Left hindlimb (tissue), 1 donor: ENCODE measurements at regions not wholly inside any gene's neighbourhood (a gene's known extent, or its start where the extent isn't known, plus 50 kb on each side); places are given as distances from the start of the nearest gene placed in this dataset.
"Not testable (repeated sequence)": the region's sequence is repeated elsewhere in the genome, so short reads cannot be mapped to it uniquely, and the experiment has no call there.

Experiments
- DNase-seq: peaks from one replicate; pipeline ENCODE4 v3.0.0-alpha.2; 2018

DNA sequence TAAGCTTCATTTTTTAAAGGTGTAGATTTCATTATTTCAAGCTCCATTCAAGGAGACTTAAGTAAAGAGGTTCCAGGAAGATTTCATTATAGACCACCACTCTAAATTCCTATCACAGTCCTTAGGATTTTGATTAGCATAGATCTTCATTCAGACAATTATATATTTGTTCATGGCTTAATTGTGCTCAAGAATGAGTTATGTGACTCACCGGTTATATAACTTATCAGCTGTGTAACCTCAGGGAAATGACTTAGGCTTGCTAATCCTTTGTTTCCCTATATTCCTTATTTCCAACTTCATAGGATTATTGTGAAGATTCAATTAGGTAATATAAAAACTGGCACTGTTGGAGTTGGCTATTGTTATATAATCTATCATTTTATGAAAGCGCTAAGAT, 632.8 kb upstream of the SPRY2 start:
- no peak for DNase-seq

DNA sequence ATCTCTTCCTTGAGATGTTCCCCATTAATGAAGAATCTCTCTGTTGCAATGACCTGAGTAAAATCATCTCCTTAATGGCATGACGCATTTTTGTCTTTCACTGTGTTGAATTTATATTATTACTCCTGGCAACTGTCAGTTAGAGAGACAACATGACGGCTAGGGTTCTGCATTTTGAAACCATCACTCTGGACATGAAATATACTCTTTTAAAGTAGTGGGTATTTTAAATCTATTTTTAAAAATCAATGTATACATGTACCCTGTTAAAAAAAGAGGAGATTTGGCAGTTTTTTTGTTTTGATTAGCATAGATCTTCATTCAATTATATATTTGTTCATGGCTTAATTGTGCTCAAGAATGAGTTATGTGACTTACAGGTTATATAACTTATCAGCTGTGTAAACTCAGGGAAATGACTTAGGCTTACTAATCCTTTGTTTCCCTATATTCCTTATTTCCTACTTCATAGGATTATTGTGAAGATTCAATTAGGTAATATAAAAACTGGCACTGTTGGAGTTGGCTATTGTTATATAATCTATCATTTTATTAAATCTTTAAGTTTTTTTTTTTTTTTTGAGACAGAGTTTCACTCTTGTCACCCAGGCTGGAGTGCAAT, 632.0 kb upstream of the SPRY2 start:
- no peak for DNase-seq

GRCh38 chr13:80965097-80965496, 624.2 kb upstream of the SPRY2 start:
- no peak for DNase-seq

- no peak for DNase-seq
Measured at GRCh38 chr13:80962855-80963254, 621.9 kb upstream of the SPRY2 start.

GRCh38 chr13:80962173-80962572, 621.2 kb upstream of the SPRY2 start:
- DNase-seq = no peak

GRCh38 chr13:80957019-80957655, 616.2 kb upstream of the SPRY2 start:
- DNase-seq = no peak

GRCh38 chr13:80955501-80955900, 614.6 kb upstream of the SPRY2 start:
- no peak for DNase-seq

DNA sequence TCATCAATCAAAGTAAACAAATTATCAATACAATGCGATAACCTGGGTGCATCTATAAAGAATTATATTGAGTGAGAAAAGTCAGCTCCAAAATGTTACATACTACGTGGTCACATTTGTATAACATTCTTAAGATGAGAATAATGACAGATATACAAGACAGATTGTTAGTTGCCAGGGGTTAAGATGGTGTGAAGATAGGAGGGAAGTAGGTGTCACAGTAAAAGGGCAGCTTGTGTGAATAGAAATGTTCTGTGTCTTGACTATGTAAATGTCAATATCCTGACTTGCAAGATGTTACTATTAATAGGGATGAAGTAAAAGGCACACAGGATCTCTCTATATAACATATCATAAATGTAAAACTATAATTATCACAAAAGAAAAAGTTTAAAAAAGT, 611.2 kb upstream of the SPRY2 start:
- DNase-seq = no peak

- DNase-seq = no peak
Measured at GRCh38 chr13:80946008-80946802, 605.3 kb upstream of the SPRY2 start.

- peak; percentile 28 for DNase-seq
Measured at GRCh38 chr13:80945328-80945727, 604.4 kb upstream of the SPRY2 start.

DNA sequence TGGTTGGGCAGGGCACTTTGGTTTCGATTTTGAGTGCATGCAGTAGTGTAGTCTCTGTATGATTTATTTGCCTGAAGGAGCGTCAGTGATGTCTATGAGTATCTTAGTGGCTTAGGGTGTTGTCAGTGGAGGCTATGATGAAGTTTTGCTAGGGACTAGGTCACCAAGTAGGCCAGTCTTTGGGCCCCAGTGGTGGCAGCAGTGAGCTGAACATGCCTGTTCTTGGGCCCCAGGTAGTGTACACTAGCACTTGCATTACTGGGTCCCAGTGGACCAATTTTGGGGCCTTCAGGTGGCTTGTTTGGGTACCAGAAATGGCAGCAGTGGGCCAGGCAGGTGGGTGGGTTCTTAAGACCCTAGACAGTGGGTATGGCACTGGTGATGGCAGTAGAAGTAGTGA, 598.7 kb upstream of the SPRY2 start:
- no peak for DNase-seq

- DNase-seq = no peak
Measured at GRCh38 chr13:80931766-80932165, 590.8 kb upstream of the SPRY2 start.

GRCh38 chr13:80931118-80931517, 590.2 kb upstream of the SPRY2 start:
- DNase-seq = no peak

- no peak for DNase-seq
Measured at GRCh38 chr13:80928241-80928640, 587.3 kb upstream of the SPRY2 start.

DNA sequence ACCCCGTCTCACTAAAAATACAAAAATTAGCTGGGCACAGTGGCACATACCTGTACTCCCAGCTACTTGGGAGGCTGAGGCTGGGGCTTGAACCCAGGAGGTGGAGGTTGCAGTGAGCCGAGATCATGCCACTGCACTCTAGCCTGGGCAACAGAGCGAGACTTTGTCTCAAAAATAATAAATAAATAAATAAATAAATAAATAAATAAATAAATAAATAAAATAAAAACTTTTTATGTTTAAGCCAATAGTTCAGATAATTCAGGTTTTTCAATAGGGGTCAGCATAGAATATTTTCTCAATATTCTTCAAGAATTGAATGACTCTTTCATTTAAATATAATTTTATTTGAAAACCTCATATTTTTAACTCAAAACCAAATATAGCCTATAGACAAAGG, 585.1 kb upstream of the SPRY2 start:
- DNase-seq = not testable (repeated sequence)

GRCh38 chr13:80924596-80924995, 583.7 kb upstream of the SPRY2 start:
- no peak for DNase-seq

GRCh38 chr13:80923907-80924306, 583.0 kb upstream of the SPRY2 start:
- no peak for DNase-seq

DNA sequence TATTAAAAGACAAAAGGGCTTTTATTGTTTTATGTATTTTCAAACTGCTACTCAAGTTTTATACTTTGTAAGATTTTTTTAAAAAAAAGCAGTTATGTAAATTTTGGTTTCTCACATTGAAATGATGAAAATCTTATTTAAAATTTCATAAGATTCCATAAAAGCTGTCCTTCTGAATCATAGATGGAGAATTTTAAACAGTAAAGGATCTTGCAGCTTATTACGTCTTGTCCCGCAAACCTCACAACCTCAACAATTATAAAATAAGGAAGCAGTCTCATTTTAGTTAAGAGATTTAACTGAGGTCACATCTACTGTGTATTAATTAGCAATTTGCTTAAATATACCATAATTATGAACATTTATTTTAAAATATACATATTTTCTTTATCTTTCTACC, 581.0 kb upstream of the SPRY2 start:
- no peak for DNase-seq

DNA sequence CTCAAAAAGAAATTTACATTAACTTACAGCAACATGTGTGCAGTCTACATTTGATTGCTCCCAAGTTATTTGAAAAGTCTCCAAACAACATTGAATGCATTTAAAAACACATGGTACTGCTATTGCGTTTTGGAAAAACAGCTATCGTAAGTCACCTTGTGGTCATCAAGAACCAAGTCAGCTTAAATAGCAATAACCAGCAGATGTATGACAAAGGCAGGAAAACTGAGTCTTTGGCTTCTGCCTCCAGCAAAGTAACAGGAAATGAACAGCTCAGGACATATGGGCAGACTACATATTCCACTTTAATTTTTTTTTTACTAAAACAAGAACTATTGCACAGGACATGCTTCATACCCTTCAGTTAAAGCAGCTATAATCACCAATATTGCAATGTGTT, 580.6 kb upstream of the SPRY2 start:
- DNase-seq = no peak

- no peak for DNase-seq
Measured at GRCh38 chr13:80906860-80907259, 565.9 kb upstream of the SPRY2 start.

DNA sequence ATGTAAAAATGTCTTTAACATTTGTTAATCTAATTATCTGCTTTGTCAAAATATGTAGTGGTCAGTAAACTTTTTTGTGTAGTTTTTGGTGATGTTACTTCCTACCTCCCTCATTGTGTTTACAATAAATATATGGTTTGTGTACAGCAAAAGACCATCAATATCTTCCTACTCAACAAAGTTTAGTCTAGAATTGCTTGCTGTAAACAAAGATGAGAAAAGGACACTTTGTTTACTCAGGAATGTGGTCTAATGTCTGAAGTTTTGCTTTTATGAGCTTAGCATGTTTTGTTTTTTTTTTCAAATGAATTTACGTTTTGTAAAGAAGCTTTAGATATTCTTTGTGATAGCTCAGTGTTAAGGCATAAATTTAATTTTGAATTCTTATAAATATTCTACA, 563.5 kb upstream of the SPRY2 start:
- DNase-seq = no peak

- DNase-seq = no peak
Measured at GRCh38 chr13:80903911-80904310, 563.0 kb upstream of the SPRY2 start.

DNA sequence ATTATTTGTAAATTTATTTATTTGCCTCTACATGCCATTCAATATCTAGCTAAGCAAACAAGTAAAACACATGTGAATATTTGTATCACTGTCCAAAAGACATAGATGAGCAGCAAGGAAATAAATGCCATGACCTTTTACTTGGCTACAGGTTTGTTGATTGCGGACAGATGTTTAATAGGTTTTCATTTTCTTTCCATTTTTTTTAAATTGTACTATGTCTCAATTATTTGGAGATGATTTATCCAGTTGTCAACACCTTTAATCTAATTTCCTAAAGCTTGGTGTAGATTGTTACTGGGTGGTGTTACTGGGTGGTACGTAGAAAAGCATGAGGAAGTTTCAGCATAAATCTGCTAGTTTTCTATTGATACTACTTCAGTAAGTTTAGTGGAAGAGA, 560.6 kb upstream of the SPRY2 start:
- DNase-seq = no peak

DNA sequence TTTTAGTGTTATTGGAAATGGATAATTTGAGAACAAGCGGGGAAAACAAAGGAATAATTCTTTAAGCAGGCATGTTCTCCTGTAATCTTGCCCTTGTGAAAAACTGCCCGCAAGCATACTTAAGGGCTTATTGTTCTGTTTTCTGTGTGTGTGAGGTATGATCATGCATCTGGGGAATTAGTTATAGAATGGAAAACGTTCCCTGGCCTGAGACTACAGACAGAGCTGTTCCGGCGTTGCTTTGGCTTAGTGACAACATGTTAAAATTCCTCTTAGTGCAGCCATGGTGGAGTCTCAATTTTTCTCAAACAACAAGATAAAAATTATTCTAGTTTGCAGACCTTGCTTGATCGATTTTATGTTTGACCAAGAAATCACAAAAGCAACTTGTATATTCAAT, 560.2 kb upstream of the SPRY2 start:
- peak; percentile 39 for DNase-seq
